ENCODE measurements at regions not wholly inside any gene's neighbourhood (a gene's known extent, or its start where the extent isn't known, plus 50 kb on each side); places are given as distances from the start of the nearest gene placed in this dataset.

GRCh38 chr1:5742032-5742431 is 250.2 kb downstream of the NPHP4 start:
- no peak overlapping the region for H3K4me3 ChIP-seq (ENCODE audit: low read depth, low read length)
- H3K9me3 ChIP-seq (ENCODE audit: severe bottlenecking): no peaks in the 10 kb centered on the region
- no peak overlapping the region for H3K27ac ChIP-seq
- DNase-seq: no peak
- TF ChIP-seq CTCF (IDR thresholded peaks at IDR 0.05; ENCODE audit: low read depth, low read length): no peak
- peaks cover 2% of the 10 kb centered on the region for H3K27me3 ChIP-seq (ENCODE audit: insufficient read depth, low read depth, severe bottlenecking)
- no peaks in the 10 kb centered on the region for H3K36me3 ChIP-seq

GRCh38 chr1:5740865-5741860 is 251.1 kb downstream of the NPHP4 start:
- DNase-seq: no peak
- Histone ChIP-seq H3K9me3 (ENCODE audit: severe bottlenecking) (no peaks in the 10 kb centered on the region), H3K4me3 (ENCODE audit: low read depth, low read length) (no peak overlapping the region), H3K36me3 (no peaks in the 10 kb centered on the region), H3K27ac (no peak overlapping the region), H3K27me3 (ENCODE audit: insufficient read depth, low read depth, severe bottlenecking) (peaks cover 9% of the 10 kb centered on the region)
- TF ChIP-seq CTCF (IDR thresholded peaks at IDR 0.05; ENCODE audit: low read depth, low read length): no peak

GRCh38 chr1:5740450-5740849 is 251.8 kb downstream of the NPHP4 start:
- DNase-seq: no peak
- H3K9me3 ChIP-seq (ENCODE audit: severe bottlenecking): no peaks in the 10 kb centered on the region
- TF ChIP-seq CTCF (IDR thresholded peaks at IDR 0.05; ENCODE audit: low read depth, low read length): no peak
- no peak overlapping the region for H3K4me3 ChIP-seq (ENCODE audit: low read depth, low read length)
- H3K36me3 ChIP-seq: no peaks in the 10 kb centered on the region
- peaks cover 13% of the 10 kb centered on the region for H3K27me3 ChIP-seq (ENCODE audit: insufficient read depth, low read depth, severe bottlenecking)
- H3K27ac ChIP-seq: no peak overlapping the region

- no peak for DNase-seq
- Histone ChIP-seq H3K4me3 (ENCODE audit: low read depth, low read length) (no peak overlapping the region), H3K27me3 (ENCODE audit: insufficient read depth, low read depth, severe bottlenecking) (peaks cover 20% of the 10 kb centered on the region), H3K36me3 (no peaks in the 10 kb centered on the region), H3K27ac (no peak overlapping the region), H3K9me3 (ENCODE audit: severe bottlenecking) (no peaks in the 10 kb centered on the region)
- no peak for TF ChIP-seq CTCF (IDR thresholded peaks at IDR 0.05; ENCODE audit: low read depth, low read length)
These were observed 252.6 kb downstream of the NPHP4 start for GRCh38 chr1:5739561-5740078.

GRCh38 chr1:5738911-5739462 is 253.2 kb downstream of the NPHP4 start:
- Histone ChIP-seq H3K27ac (no peak overlapping the region), H3K9me3 (ENCODE audit: severe bottlenecking) (no peaks in the 10 kb centered on the region), H3K27me3 (ENCODE audit: insufficient read depth, low read depth, severe bottlenecking) (peaks cover 23% of the 10 kb centered on the region), H3K36me3 (no peaks in the 10 kb centered on the region), H3K4me3 (ENCODE audit: low read depth, low read length) (no peak overlapping the region)
- TF ChIP-seq CTCF (IDR thresholded peaks at IDR 0.05; ENCODE audit: low read depth, low read length): no peak
- DNase-seq: no peak
